Non-pigmented ciliary epithelial cell (primary cell): ENCODE measurements at regions not wholly inside any gene's neighbourhood (a gene's known extent, or its start where the extent isn't known, plus 50 kb on each side); places are given as distances from the start of the nearest gene placed in this dataset.

Experiments used
- DNase-seq: peaks from one replicate; pipeline ENCODE4 v3.0.0-alpha.2; 2010; ENCODE audit warnings: low read depth

DNA sequence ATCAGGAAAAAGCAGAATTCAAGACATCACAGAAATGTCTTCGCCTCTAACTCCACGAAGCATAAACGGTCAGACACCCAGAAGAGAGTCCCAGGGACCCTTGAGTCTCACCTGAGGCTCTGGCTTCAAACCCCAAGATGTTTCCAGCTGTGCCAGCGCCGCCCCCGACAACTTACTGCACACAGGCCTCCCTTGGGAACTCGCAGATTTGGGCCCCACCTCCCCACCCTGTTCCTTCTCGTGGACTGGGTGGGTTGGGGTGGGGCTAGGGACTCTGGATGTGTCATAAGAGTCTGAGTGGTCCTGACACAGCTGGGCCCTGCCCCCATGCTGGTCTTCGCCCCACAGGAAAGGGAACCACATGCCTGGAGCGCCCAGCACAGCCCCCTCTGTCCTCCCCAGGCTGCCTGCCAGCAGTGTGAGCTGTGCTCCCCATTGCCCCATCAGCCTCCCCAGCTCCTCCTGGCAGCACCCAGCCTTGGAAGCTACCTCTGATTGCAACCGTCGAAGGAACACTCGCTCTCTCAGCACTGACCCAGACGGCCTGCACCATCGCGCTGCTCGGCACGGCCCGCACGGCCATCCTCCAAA lies 147.5 kb downstream of the CRYBB2 start:
- no peak for DNase-seq

DNA sequence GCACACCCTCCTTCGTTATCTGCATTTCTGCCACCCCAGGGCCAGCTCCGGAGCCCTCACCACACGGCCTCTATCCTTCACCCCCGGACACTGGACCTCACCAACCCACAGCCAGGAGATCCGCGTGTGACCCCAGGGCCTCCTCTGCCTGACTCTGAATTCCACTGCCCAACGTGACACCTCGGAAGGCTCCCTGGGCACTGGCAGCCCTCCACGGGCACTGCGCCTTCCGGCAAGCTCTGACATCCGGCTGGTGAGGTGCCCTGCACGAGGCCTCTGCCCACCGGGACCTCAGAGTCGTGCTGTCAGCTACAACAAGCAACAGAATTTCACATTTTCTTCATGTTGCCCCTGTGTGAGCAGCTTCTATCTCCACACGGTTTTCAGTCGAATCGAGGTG lies 148.3 kb downstream of the CRYBB2 start:
- DNase-seq, result no peak

DNA sequence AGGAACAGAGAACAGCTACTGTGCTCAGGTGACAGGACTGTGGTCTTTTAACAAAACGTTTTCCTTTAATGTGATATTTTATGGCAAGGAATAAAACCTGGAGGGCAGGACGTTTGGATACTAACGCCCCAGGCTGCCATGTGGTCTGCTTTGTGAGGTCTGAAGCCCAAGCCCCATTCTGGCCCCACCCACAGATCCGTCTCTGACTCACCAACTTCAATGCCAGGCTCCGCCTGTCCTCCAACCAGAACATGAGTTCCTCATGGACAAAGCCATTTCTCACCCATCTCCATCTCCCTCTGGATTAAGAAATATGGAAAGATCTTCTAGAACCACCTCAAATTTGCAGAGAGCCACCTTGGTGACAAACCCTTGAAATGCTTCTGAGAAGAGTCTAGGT lies 148.8 kb downstream of the CRYBB2 start:
- peak; percentile 47 for DNase-seq

DNA sequence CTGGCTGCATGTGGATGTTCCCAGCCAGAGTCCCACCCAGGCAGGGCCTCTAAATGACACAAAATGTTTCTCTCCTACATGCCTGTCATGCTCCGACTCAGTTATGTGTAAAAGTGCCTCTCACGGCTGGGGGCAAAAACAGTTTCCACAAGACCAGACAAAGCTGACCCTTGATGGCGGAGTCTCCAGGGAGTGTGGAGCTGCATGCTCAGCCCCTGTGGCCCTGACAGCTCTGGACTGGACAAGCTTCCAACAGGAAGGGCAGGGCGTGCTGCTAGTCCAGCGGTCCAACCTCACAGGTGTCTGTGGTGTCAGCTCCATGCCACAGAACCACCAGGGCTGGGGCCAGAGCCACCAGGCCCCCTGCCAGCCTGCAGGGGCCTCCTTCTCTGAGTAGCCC lies 149.6 kb downstream of the CRYBB2 start:
- no peak for DNase-seq

DNA sequence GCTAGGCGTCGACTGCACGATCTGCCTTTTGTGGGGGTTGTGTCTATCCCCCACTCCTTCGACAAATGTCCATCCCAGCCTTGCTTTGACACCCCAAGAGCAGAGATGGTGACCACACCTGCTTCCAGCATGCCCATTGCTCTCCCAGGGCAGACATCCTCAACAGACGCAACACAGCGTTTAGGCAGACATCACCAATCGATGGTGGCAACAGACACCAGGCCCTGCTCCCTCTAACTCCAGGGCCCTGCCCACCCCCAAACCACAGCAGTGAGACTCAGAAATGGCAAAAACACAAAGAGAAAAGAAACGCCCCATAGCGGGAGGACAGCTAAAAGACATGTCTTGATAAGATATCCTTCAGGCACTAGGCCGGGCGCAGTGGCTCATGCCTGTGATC lies 150.9 kb downstream of the CRYBB2 start:
- no peak for DNase-seq

DNA sequence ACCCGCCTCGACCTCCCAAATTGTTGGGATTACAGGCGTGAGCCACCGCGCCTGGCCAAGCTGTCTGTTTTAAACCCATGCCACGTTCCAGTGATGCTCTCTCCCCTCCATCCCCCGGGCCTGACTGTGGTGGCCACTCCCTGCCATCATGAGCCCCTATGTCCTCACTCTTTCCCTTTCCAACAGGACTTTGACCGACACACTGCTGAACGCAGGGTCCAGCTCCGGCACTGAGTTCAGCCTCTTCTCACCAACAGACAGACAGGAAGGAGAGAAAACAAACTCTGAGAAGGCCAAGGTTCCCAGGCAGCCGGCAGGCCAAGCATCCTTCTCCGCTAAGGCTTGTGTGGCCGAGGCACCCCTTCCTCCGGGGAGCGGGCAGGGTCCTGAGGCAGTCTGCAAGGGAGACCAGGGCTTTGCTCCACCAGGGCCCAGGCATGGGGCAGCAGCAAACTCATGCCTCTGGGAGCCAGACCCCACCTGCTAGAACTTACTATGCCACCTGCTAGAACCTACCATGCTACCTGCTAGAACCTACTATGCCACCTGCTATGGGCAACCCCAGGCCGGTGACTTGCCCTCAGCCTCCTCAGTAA lies 152.7 kb downstream of the CRYBB2 start:
- no peak for DNase-seq

DNA sequence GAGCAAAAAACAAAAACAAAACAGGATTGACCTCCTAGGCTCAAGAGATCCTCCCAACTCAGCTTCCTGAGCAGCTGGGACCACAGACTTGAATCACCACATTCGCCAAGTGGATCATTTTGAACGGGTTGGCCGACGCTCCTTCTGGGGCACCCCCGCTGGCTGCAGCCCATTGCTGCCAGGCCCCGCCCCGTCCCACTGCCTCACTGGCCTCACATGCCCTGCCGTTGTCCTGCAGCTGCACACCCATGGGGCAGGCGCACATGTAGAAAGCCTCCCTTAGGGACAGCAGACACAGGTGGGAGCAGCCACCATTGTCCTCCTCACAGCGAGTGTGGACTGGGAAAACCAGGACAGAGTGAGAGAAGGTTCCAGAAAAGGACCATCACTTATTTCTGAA lies 154.5 kb downstream of the CRYBB2 start:
- DNase-seq, result no peak

DNA sequence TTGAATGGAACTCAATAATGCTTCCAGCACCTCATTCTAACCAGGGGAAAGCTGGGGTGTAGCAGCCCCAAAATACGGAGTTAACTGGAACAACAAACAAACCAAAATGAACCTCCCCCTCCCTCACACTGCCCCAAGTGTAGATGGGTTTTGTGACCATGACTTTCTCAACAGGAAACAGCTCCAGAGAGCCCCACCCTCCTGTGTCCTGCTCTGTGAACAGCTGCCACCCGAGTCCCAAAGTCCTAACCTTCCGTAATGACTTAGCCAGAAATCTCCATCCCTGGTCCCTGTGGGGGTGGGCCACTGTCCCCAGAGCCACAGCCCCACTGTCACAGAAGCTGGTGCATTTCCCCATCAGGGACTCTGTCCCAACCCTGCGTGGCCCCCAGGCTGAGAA lies 155.4 kb downstream of the CRYBB2 start:
- no peak for DNase-seq

DNA sequence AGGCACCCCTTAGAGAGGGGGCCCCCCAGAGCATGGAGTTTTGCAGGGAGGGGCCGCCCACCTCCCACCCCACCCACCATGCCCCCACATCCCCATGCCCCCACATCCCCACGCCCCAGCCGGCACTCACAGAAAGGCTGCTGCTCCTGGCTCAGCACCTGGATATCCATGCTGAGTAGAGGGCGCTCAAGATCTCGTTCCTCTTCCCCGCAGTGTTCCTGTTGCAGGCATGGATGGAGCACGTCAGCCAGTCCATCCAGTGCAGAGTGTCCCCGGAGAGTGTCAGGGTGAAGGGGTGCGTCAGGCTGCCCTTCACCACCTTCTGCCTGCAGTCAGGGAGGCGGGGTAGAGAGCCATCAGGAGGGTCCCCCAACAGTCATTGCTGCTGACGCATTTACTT lies 156.2 kb downstream of the CRYBB2 start:
- DNase-seq, result no peak

DNA sequence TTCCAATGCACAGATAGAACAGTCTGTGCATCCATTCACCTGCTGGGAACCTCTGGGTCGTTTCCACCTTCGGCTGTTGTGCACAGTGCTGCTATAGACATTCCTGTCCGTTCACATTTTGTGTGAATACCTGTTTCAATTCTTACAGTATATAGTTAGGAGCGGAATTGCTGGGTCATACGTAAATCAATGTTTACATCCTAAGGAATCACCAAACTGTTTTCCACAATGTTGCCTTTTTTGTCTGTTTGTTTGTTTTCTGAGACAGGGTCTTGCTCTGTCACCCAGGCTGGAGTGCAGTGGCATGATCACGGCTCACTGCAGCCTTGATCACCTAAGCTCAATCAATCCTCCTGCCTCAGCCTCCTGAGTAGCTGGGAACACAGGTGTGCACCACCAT lies 158.3 kb downstream of the CRYBB2 start:
- DNase-seq, result no peak

DNA sequence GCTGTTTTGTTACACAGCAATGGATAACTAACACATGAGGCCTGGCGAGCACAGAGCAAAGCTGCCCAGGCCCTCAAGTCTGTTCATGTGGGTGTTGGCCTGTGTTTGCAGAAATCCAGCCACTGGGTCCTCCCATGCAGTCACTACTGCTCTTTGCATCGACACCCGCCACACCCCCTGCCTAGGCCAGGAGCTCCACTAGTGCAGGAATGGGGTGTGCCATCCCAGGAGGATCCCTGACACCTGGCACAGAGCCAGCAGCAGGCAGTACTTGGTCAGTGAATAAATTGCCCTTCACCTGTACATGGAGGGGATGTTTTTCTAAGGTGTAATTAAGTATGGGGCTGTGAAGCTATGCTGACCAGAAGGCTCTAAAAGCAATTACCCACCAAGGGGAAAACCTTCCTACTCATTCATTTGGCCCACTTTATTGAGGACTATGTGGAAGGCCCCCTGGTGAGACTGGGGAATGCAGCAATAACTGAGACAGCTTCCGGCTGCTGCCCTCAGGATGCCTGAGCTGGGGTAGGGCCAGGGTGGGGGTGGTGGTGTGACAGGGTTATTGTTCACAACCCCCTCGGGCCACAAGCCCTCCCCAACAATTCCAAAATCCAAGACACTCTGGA lies 160.8 kb downstream of the CRYBB2 start:
- no peak for DNase-seq

DNA sequence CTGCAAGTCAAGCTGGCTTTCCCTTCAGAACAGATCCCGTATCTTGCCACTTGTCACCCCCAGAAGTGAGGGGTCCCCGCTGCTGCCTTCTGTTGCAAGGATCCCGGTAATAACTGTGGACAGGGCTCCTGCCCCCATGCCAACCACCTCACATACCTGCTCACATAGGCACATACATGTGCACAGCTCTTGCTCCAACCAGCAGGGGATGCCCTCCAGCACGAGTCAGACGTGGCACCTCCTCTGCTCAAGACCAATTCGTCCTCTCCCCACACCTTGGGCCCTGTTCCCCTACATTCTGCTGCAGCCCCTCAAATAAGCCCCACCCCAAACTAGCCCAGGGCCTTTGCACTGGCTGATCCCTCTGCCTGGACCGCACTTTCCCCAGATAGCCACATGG lies 163.3 kb downstream of the CRYBB2 start:
- no peak for DNase-seq

DNA sequence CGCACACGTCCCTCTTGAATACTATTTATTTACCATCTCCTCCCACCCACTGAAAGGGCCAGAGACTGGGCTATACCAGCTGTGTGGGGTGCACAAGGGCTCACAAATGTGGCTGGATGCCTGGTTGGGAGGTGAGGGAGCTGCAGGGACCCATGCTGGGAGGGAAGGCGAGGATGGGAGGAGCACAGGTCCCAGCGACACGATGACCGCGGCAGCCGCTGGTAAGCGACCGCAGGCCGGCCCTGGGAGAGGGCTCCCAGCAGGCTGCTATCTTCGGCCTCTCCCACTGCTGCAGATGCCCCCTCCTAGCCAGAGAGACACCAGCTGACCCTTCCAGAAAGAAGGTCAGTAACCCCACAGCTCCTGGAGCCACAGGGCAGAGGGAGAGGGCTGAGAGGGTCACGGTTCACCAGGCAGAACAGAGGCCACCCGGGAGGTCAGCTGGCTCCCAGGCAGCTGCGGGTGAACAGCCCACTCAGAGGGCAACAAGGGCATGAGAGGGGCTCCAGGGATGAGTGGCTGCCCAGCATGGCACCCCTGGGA lies 163.9 kb downstream of the CRYBB2 start:
- DNase-seq, result no peak

DNA sequence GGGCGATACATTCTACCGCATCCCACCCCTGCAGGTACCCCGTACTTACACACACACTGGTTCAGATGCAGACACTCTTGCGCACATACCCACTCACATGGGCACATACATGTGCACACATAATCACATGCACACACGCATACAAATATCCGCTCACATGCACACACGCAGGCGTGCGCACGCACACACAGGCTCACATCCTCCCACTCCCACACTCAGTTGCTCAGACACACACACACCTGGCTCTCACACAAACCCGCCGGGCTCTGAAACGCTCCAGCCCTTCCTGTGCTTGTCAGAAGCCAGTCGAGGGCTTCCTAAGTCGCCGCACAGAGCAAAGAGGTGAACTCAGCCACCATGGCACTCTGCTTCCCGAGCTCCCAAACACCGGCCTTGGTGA lies 164.5 kb downstream of the CRYBB2 start:
- DNase-seq, result no peak

DNA sequence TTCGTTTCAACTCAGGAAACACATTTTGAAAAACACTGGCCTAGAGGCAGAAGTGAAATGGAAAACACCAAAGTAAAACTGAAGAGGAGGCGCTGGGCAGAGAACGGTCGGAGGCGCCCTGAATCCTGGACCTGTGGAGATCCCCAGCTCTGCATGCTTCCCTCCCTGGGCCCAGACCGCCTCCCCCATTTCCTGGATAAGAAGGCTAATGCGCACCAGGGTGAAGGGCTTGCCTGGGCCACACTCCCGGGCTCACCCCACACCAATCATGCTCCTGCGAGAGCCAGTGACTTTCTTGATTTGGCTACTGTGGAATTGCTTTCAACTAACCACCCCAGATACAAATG lies 167.1 kb downstream of the CRYBB2 start:
- no peak for DNase-seq

DNA sequence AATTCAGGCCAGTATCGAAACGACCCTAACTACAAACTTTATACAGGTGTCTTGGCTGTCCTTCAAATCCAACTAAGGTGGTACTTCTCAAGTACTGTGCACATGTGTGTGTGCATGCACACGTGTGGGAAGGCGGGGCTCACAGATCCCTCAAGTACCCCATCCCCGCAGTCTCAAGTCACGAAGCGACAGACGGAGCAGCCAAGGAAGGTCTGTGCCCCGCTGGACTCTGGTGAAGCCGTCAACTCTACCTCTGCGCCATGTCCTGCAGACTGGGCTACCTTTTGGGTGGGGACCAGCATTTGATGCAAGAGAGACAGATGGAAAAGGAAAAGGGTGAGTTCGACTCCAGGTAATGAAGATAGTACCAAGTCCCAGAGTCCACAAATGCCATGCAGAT lies 169.0 kb downstream of the CRYBB2 start:
- DNase-seq, result no peak

DNA sequence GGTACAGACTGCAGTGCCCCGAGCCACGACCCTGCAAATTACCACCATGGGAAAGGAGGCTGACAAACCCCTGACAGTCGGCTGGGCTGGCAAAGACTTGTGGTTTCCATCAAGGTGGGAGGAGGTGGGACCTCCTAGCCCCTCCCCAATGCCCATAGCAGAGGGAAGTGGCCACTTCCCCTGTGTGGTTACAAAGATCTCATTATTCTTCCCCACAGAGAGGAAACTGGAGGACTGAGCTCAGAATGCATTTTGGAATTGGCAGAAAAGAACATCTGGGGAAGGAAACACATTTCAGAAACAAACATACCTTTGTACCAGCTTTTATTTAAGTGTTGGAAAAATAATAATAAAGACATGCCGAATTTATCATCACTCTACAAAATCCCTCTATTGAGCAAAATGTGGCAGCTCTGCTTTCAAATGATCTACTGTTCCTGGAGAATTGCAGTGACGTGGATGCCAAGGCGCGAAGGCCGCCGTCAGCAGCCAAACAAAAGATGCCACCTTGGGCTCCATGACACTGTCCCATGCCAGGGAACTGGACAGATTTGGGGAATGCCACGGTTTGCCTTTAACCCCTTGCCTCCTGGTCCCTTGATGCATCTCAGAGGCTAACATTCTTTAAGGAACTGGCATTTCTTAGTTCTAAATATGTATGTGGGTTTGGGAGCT lies 169.6 kb downstream of the CRYBB2 start:
- no peak for DNase-seq

DNA sequence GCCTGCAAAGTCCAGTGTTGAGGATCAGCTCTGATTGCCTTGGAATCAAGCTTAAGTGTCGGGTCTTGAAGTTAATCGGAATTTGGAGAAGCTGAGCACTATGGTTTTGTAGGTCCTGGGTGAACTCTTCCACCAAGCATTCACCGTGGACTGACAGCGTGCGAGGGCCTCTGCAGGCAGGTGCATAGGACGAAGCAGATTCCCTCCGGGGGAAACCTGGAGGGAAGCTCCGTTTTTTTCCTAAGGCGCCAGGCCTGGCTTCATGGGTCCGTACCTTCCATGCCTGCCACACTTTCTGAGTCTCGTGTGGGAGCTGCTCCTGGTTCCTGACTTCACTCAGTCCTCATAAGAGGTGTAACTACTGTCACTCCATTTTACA lies 170.1 kb downstream of the CRYBB2 start:
- no peak for DNase-seq

DNA sequence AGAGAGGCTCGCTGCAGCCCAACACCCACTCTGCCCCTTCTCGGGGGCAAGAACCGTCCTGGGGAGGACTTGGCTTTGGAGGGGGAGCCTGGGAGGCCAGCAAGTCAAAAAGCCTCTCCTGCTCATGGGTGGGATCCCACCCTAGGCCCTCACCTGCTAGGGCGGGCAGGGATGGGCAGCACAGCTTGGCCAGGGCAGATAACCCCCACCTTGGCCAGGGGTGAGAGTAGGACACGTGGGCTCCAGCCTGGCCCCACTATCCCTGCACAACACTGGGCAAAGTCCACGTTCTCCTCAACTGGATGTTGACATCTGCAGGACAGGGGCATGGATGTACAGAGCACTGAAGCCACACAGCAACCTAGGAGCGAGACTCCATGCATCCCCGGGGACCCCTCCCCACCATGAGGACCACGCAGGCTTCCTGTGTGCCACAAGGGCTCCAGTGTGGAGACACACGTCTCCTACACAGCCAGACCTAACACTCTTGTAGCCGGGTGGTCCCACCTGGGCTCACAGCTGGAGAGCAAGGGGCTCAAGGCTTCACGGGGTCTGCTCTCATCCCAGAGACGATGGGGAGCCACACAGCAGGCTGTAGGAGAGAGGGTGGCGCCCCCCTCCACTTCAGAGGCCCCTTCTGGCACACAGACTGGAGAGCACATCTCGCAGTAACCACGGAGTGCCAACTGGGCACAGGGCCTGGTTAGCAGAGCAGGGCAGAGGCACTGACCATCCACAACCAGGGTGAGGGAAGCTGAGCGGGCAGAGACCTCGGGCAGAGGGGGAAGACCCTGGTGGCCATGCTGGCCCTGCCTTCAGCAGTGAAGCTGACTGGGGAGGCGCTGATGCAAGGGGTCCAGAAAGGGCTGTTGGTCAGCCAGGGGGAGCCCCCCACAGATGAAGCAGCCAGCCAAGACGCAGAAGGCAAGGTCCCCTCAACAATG lies 171.1 kb downstream of the CRYBB2 start:
- DNase-seq, result no peak

DNA sequence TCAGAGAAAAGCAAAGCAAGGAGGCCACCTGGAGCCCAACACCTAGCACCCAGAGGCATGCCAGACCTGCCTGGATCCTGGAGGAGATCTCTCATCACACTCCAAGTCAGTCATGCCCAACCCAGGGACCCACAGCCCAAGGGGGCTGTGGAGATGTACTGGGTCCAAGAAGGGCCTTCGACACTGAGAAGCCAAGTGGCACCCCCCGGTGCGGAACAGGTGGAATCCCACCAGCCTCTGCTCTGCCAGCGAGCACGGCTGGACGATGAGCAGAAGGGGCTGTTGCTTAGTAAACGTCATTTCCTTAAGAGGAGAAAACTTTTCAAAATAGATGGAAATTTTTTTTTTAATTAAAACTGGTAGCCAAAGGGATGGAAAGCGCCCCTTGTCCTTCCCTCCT lies 171.9 kb upstream of the GRK3 start:
- no peak for DNase-seq

DNA sequence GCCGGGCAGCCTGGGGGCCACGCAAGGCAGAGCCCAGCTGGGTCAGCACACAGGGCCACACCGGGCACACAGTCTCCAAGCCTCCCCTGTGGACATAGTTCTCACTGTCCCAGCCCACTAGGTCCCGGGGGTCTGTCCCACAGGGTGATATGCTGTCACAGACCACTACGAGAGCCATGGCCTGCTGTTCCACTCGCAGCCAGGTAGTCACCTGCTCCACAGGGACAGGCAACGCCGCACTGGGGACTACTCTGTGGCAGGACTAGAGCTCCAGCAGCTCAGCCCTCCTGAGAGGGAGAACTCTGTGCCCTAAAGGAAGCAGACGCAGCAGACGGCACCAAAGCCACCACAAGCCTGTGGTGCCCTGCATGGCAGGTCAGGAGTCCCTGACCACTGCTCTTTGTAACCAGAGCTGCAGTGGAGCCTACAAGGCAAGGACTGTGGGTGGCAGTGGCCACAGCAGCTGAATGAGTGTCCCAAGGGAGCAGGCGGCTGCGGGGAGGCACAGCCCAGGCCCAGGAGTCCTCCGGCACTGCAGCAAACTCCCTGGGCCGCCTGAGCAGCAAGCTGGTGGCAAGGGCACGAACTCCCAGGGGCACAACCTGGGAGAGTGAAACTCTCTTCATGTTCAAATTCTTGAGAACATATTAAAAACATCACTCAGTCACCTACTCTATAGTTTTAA lies 171.2 kb upstream of the GRK3 start:
- DNase-seq, result no peak

DNA sequence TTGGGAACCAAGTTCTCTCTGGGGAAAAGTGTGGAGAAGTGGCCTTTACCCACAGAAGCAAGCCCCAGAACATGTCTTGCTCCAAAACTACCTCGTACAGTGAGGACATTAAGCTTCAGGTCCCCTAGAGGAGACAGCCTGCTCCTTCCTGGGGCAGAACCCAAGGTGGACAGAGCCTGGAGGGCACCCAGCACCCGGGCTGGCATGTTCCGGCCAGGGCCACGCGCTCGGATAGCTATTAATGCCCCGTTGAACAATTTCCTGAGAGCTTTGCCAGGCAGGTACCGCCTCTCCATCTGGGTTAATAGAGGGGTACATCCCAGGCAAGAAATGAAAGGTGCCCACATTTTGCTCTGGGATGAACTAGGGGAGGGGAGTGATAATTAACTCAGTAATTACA lies 169.0 kb upstream of the GRK3 start:
- DNase-seq, result no peak
